GM12872 (cell line): ENCODE measurements at regions not wholly inside any gene's neighbourhood (a gene's known extent, or its start where the extent isn't known, plus 50 kb on each side); places are given as distances from the start of the nearest gene placed in this dataset.

ENCODE experiments used
- CTCF ChIP-seq: IDR thresholded peaks from 3 replicates; pipeline ENCODE4 v1.5.1; 2011; ENCODE audit warnings: low read depth, mild to moderate bottlenecking, low read length, moderate library complexity; ENCODE audit not compliant: insufficient read depth

GRCh38 chr14:37721976-37722659 lies 126.7 kb downstream of the TTC6 start:
- TF ChIP-seq CTCF, result no peak

GRCh38 chr14:37723515-37723914 lies 128.1 kb downstream of the TTC6 start:
- no peak for TF ChIP-seq CTCF

GRCh38 chr14:37726708-37727107 lies 131.3 kb downstream of the TTC6 start:
- no peak for TF ChIP-seq CTCF

GRCh38 chr14:37729218-37729617 lies 133.8 kb downstream of the TTC6 start:
- no peak for TF ChIP-seq CTCF

- no peak for TF ChIP-seq CTCF
These were observed 135.7 kb downstream of the TTC6 start for GRCh38 chr14:37731094-37731493.

GRCh38 chr14:37745657-37746056 lies 150.2 kb downstream of the TTC6 start:
- no peak for TF ChIP-seq CTCF

GRCh38 chr14:37746140-37746832 lies 150.9 kb downstream of the TTC6 start:
- TF ChIP-seq CTCF, result no peak
